HG02840 (cell line): ENCODE measurements at regions not wholly inside any gene's neighbourhood (a gene's known extent, or its start where the extent isn't known, plus 50 kb on each side); places are given as distances from the start of the nearest gene placed in this dataset.
"Not testable (repeated sequence)": the region's sequence is repeated elsewhere in the genome, so short reads cannot be mapped to it uniquely, and the experiment has no call there.

Source experiments
- ATAC-seq: cut with Tn5 transposase; IDR thresholded peaks from one replicate; pipeline ENCODE4 v1.9.1; 2021; ENCODE audit warnings: mild to moderate bottlenecking, moderate library complexity, moderate number of reproducible peaks; ENCODE audit not compliant: unreplicated experiment, low FRiP score

GRCh38 chr7:33776788-33777187 lies 128.6 kb upstream of the BMPER start:
- no peak for ATAC-seq

GRCh38 chr7:33778195-33778594 lies 127.1 kb upstream of the BMPER start:
- ATAC-seq, result no peak

GRCh38 chr7:33779216-33779615 lies 126.1 kb upstream of the BMPER start:
- ATAC-seq, result no peak

- ATAC-seq, result no peak
Observed at GRCh38 chr7:33781167-33781566, 124.2 kb upstream of the BMPER start.

- no peak for ATAC-seq
Observed at GRCh38 chr7:33781796-33782195, 123.5 kb upstream of the BMPER start.

GRCh38 chr7:33784000-33784399 lies 121.3 kb upstream of the BMPER start:
- no peak for ATAC-seq

GRCh38 chr7:33788531-33788930 lies 116.8 kb upstream of the BMPER start:
- ATAC-seq, result no peak

- no peak for ATAC-seq
Observed at GRCh38 chr7:33789871-33790630, 115.3 kb upstream of the BMPER start.

- no peak for ATAC-seq
Observed at GRCh38 chr7:33790746-33791145, 114.6 kb upstream of the BMPER start.

GRCh38 chr7:33792041-33792440 lies 113.3 kb upstream of the BMPER start:
- ATAC-seq, result no peak

- no peak for ATAC-seq
Observed at GRCh38 chr7:33792547-33793105, 112.7 kb upstream of the BMPER start.

GRCh38 chr7:33793616-33794015 lies 111.7 kb upstream of the BMPER start:
- ATAC-seq, result no peak

- ATAC-seq, result no peak
Observed at GRCh38 chr7:33794419-33794818, 110.9 kb upstream of the BMPER start.

GRCh38 chr7:33794959-33795358 lies 110.4 kb upstream of the BMPER start:
- no peak for ATAC-seq

- no peak for ATAC-seq
Observed at GRCh38 chr7:33796538-33796937, 108.8 kb upstream of the BMPER start.

GRCh38 chr7:33797512-33797911 lies 107.8 kb upstream of the BMPER start:
- ATAC-seq, result not testable (repeated sequence)

- ATAC-seq, result no peak
Observed at GRCh38 chr7:33798686-33799325, 106.5 kb upstream of the BMPER start.

- no peak for ATAC-seq
Observed at GRCh38 chr7:33799766-33800165, 105.6 kb upstream of the BMPER start.

- ATAC-seq, result no peak
Observed at GRCh38 chr7:33802600-33802999, 102.7 kb upstream of the BMPER start.

GRCh38 chr7:33804140-33804660 lies 101.1 kb upstream of the BMPER start:
- ATAC-seq, result no peak

GRCh38 chr7:33805630-33806233 lies 99.6 kb upstream of the BMPER start:
- ATAC-seq, result no peak
